OCI-LY3 (cell line): ENCODE measurements at regions not wholly inside any gene's neighbourhood (a gene's known extent, or its start where the extent isn't known, plus 50 kb on each side); places are given as distances from the start of the nearest gene placed in this dataset.

Experiments used
- EZH2phosphoT487 ChIP-seq: fragments of 200-600 bp; shearing (Covaris generic); IDR thresholded peaks from 2 replicates; pipeline ENCODE4 v1.6.1; 2018; ENCODE audit warnings: antibody characterized with exemption, mixed run types, low read depth
- TF ChIP-seq, protein P1 (sequence below): fragments of 200-600, 300-600 bp; sonication (generic); IDR thresholded peaks from 2 replicates; pipeline ENCODE4 v1.5.1; 2014; ENCODE audit warnings: antibody characterized with exemption, low read length, low read depth

DNA sequence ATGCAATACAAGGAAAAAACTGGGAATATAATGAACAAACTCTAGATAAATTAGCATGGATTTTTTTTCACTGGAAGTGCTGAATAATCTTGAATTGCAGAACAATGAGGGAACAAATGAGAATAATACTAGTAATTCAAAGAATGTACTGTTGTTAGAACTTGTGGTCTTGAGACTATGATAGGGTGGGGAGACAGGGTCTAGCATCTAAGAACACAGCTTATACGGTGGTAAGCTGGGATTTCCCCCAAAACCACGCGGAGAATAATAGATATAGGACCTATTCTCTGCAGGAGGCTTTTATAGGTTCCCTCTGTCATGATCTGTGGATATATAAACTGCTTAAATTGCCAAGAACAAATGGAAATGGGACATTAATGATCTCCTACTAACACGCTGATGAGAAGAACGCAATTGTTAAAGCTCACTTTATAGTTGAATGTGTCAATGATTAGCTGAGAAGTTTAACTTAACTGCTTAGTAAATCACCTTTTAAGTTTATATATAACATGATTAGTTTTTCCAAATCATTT is 692.3 kb downstream of the ZPLD1 start:
- TF ChIP-seq, protein P1, sequence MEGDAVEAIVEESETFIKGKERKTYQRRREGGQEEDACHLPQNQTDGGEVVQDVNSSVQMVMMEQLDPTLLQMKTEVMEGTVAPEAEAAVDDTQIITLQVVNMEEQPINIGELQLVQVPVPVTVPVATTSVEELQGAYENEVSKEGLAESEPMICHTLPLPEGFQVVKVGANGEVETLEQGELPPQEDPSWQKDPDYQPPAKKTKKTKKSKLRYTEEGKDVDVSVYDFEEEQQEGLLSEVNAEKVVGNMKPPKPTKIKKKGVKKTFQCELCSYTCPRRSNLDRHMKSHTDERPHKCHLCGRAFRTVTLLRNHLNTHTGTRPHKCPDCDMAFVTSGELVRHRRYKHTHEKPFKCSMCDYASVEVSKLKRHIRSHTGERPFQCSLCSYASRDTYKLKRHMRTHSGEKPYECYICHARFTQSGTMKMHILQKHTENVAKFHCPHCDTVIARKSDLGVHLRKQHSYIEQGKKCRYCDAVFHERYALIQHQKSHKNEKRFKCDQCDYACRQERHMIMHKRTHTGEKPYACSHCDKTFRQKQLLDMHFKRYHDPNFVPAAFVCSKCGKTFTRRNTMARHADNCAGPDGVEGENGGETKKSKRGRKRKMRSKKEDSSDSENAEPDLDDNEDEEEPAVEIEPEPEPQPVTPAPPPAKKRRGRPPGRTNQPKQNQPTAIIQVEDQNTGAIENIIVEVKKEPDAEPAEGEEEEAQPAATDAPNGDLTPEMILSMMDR = no peak
- no peak for TF ChIP-seq EZH2phosphoT487
